KMS-11 (cell line): ENCODE measurements at regions not wholly inside any gene's neighbourhood (a gene's known extent, or its start where the extent isn't known, plus 50 kb on each side); places are given as distances from the start of the nearest gene placed in this dataset.
"Not testable (repeated sequence)": the region's sequence is repeated elsewhere in the genome, so short reads cannot be mapped to it uniquely, and the experiment has no call there.

Experiments used
- H2AFZ ChIP-seq: fragments of 200-600 bp; sonication (generic); 2 replicates; pipeline ENCODE4 v1.6.1; 2016; ENCODE audit warnings: antibody characterized with exemption, mixed run types, low read depth
- H3K27ac ChIP-seq: fragments of 200-600 bp; sonication (generic); 2 replicates; pipeline ENCODE4 v1.6.1; 2016; ENCODE audit warnings: mild to moderate bottlenecking, mixed run types
- H3K27me3 ChIP-seq: fragments of 200-600 bp; sonication (generic); 2 replicates; pipeline ENCODE4 v1.6.1; 2017; ENCODE audit warnings: mild to moderate bottlenecking, low read depth, mixed run types, moderate library complexity; ENCODE audit not compliant: insufficient read depth
- H3K36me3 ChIP-seq: fragments of 200-600 bp; sonication (generic); 2 replicates; pipeline ENCODE4 v1.6.1; 2017; ENCODE audit warnings: mild to moderate bottlenecking, mixed run types; ENCODE audit not compliant: insufficient read depth
- H3K4me1 ChIP-seq: fragments of 200-600 bp; sonication (generic); 2 replicates; pipeline ENCODE4 v1.6.1; 2016; ENCODE audit warnings: mild to moderate bottlenecking, low read depth, mixed run types; ENCODE audit not compliant: poor library complexity, severe bottlenecking
- H3K4me2 ChIP-seq: fragments of 200-600 bp; sonication (generic); 2 replicates; pipeline ENCODE4 v1.7.0; 2016; ENCODE audit warnings: mild to moderate bottlenecking, mixed run types
- H3K4me3 ChIP-seq: fragments of 200-600 bp; sonication (generic); IDR thresholded peaks from 2 replicates; pipeline ENCODE4 v1.6.1; 2017; ENCODE audit warnings: low read depth, low read length, mixed read lengths; ENCODE audit not compliant: insufficient read depth
- H3K79me2 ChIP-seq: fragments of 200-600 bp; sonication (generic); 2 replicates; pipeline ENCODE4 v1.6.1; 2016; ENCODE audit warnings: low read depth, mixed run types; ENCODE audit not compliant: insufficient read depth
- H3K9ac ChIP-seq: fragments of 200-600 bp; sonication (generic); 2 replicates; pipeline ENCODE4 v1.6.1; 2016; ENCODE audit warnings: mild to moderate bottlenecking, mixed run types
- H4K20me1 ChIP-seq: fragments of 200-600 bp; sonication (generic); 2 replicates; pipeline ENCODE4 v1.6.1; 2016; ENCODE audit warnings: mild to moderate bottlenecking, mixed run types; ENCODE audit not compliant: insufficient read depth
- TF ChIP-seq, protein P1 (sequence below): fragments of 200-600 bp; sonication (generic); conservative IDR thresholded peaks from 2 replicates; pipeline ENCODE4 v1.6.1; 2017; ENCODE audit warnings: low read depth, mild to moderate bottlenecking, antibody characterized with exemption, low read length, moderate library complexity, mixed read lengths

- TF ChIP-seq, protein P1, sequence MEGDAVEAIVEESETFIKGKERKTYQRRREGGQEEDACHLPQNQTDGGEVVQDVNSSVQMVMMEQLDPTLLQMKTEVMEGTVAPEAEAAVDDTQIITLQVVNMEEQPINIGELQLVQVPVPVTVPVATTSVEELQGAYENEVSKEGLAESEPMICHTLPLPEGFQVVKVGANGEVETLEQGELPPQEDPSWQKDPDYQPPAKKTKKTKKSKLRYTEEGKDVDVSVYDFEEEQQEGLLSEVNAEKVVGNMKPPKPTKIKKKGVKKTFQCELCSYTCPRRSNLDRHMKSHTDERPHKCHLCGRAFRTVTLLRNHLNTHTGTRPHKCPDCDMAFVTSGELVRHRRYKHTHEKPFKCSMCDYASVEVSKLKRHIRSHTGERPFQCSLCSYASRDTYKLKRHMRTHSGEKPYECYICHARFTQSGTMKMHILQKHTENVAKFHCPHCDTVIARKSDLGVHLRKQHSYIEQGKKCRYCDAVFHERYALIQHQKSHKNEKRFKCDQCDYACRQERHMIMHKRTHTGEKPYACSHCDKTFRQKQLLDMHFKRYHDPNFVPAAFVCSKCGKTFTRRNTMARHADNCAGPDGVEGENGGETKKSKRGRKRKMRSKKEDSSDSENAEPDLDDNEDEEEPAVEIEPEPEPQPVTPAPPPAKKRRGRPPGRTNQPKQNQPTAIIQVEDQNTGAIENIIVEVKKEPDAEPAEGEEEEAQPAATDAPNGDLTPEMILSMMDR, result no peak
- Histone ChIP-seq H2AFZ (no peak overlapping the region), H3K79me2 (no peaks in the 10 kb centered on the region), H3K4me3 (no peak overlapping the region), H3K27ac (no peak overlapping the region), H3K9ac (no peak overlapping the region), H4K20me1 (no peaks in the 10 kb centered on the region), H3K4me1 (no peaks in the 10 kb centered on the region), H3K36me3 (no peaks in the 10 kb centered on the region), H3K27me3 (no peaks in the 10 kb centered on the region; the same call in 1 of the 2 replicates), H3K4me2 (no peak overlapping the region)
Observed at GRCh38 chr17:56723421-56723820, 110.3 kb downstream of the C17orf67 start.

GRCh38 chr17:56724664-56725063, 109.1 kb downstream of the C17orf67 start:
- Histone ChIP-seq H3K4me1 (no peaks in the 10 kb centered on the region), H3K36me3 (no peaks in the 10 kb centered on the region), H2AFZ (no peak overlapping the region), H3K27ac (no peak overlapping the region), H3K79me2 (no peaks in the 10 kb centered on the region), H3K4me3 (no peak overlapping the region), H3K27me3 (no peaks in the 10 kb centered on the region; the same call in 1 of the 2 replicates), H4K20me1 (no peaks in the 10 kb centered on the region), H3K4me2 (no peak overlapping the region), H3K9ac (no peak overlapping the region)
- TF ChIP-seq, protein P1, result no peak

GRCh38 chr17:56725144-56725543, 108.6 kb downstream of the C17orf67 start:
- H3K79me2 ChIP-seq, result no peaks in the 10 kb centered on the region

DNA sequence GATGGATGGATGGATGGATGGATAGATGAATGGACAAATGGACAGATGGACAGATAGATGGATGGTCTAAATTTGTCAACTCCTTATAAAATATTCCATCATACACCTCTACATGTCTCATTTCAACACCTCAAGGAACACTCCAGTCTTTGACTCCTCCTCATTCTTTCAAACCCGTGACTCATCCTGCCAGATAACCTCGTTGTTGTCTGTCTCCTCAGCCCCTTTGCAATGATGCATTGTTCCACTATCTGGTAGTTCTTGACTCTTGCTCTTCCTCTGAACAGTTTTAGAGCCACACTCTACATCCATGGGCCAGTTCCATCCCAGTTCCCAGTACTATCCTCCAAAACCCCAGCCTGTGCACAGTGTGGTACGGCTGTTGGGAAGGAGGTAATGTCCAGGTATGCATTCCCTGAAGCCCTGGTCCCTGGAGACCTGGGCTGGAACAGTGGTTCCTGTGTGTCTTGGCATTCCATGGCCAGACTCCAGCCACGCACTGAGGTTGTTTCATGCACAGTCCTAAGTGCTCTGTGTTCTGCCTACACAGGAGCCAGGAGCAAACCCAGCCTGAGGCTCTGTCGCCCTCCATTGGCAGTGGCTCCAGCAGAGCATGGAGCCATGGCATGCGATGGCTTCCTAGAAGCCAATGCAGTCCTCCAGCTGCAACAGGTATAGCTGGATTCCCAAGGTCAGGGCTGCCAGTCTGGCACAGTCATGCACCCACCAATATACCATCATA, 105.7 kb downstream of the C17orf67 start:
- Histone ChIP-seq H3K4me3 (no peak overlapping the region), H3K27ac (no peak overlapping the region), H4K20me1 (no peaks in the 10 kb centered on the region), H3K27me3 (no peaks in the 10 kb centered on the region), H3K9ac (no peak overlapping the region), H3K4me1 (no peaks in the 10 kb centered on the region), H3K4me2 (no peak overlapping the region), H2AFZ (no peak overlapping the region), H3K79me2 (no peaks in the 10 kb centered on the region), H3K36me3 (no peaks in the 10 kb centered on the region)
- TF ChIP-seq, protein P1, result no peak

More at GRCh38 chr17:56725144-56725543, 108.6 kb downstream of the C17orf67 start:
- no peak overlapping the region for H2AFZ ChIP-seq
- no peaks in the 10 kb centered on the region; the same call in 1 of the 2 replicates for H3K27me3 ChIP-seq
- H3K9ac ChIP-seq, result no peak overlapping the region
- no peaks in the 10 kb centered on the region for H3K36me3 ChIP-seq
- no peak overlapping the region for H3K4me2 ChIP-seq
- TF ChIP-seq, protein P1, result no peak
- no peaks in the 10 kb centered on the region for H3K4me1 ChIP-seq
- H4K20me1 ChIP-seq, result no peaks in the 10 kb centered on the region
- H3K4me3 ChIP-seq, result no peak overlapping the region
- H3K27ac ChIP-seq, result no peak overlapping the region

GRCh38 chr17:56731096-56731495, 102.6 kb downstream of the C17orf67 start:
- H4K20me1 ChIP-seq, H3K4me2 ChIP-seq, H3K27ac ChIP-seq, H2AFZ ChIP-seq, H3K36me3 ChIP-seq, H3K9ac ChIP-seq, H3K4me3 ChIP-seq, H3K4me1 ChIP-seq, H3K79me2 ChIP-seq, H3K27me3 ChIP-seq: not testable (repeated sequence)
